ENCODE measurements at regions not wholly inside any gene's neighbourhood (a gene's known extent, or its start where the extent isn't known, plus 50 kb on each side); places are given as distances from the start of the nearest gene placed in this dataset.

DNA sequence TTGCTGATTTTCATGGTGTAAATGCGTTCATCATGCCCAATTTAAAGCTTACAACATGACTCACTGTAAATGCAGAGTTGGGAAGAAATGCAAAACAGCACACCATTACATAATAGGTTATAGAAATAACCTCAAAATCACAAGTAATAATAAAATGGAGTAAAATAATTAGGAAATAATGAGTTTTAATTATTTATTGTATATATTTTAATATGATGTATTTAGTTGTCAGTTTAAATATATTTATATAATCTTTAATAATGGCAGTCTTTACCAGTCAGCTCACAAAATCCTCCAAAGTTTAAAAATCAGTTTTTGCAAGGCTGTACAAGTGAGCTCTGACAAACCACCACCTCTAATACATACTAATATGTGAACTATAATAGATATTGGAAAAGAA lies 180.2 kb downstream of the RND3 start:
- no peak for DNase-seq

- no peak for DNase-seq
These were observed 184.2 kb downstream of the RND3 start for GRCh38 chr2:150303281-150303680.

GRCh38 chr2:150298571-150299305 lies 188.7 kb downstream of the RND3 start:
- no peak for DNase-seq

- DNase-seq = no peak
These were observed 190.5 kb downstream of the RND3 start for GRCh38 chr2:150296770-150297546.

- no peak for DNase-seq
These were observed 191.9 kb downstream of the RND3 start for GRCh38 chr2:150295544-150295943.

- DNase-seq = no peak
These were observed 193.7 kb downstream of the RND3 start for GRCh38 chr2:150293771-150294170.

- DNase-seq = no peak
These were observed 194.7 kb downstream of the RND3 start for GRCh38 chr2:150292807-150293206.

DNA sequence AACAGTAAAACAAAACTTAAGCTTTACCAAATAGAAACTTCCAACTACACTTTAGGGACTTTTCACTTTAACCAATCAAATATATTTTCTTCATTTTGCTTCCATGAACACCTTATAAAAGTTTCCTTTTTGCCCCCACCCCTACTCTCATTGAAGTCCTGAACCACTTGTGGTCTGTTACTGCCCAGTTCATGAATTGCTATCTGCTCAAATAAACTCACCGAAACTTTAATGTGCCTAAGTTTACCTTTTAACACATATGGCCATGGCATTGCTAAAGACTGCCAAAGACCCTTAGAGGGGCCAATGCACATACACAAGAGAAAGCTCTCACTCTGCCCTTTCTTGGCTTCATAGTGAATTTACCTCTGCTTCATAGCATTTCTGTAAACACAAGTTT lies 195.3 kb downstream of the RND3 start:
- DNase-seq = no peak

GRCh38 chr2:150286730-150287362 lies 200.6 kb downstream of the RND3 start:
- DNase-seq = no peak

DNA sequence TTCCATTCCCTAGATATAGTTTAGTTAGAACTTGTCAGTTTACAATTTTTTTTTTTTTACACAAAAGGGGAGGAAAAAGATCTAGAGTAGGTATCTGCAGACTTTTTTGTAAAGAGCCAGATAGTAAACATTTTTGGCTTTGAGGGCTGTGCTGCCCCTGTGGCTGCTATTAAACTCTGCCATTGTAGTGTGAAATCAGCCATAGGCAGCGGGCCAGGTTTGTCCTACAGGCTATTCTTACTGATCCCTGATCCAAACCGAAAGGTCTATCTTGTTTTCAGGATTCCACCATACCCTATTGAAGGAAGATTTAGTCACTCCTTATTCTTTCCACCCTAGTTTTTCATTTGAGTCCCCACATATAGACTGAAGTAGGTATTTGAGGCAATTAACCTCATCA lies 203.4 kb downstream of the RND3 start:
- DNase-seq = no peak

- DNase-seq = no peak
These were observed 204.6 kb downstream of the RND3 start for GRCh38 chr2:150282771-150283371.

GRCh38 chr2:150282357-150282756 lies 205.1 kb downstream of the RND3 start:
- no peak for DNase-seq

DNA sequence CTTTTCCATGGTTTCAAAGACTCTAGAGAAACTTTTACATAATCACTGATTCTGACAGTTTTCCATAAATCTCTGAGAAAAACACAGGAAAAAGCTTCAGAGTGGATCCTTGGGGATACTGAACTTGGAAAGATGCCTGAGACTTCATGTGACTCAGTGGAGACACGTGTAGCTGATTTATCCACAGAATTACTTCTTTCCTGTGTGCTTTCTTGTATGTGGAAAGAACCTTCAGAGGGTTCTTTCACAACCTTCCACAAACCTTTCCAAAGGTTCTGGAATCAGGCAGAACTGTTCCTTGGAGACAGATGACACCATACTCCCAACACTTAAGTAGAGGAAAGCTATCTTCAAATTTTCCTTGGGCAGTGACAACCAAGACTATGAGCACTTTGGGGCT lies 207.2 kb downstream of the RND3 start:
- DNase-seq = no peak

- no peak for DNase-seq
These were observed 207.8 kb downstream of the RND3 start for GRCh38 chr2:150279686-150280085.

- no peak for DNase-seq
These were observed 210.7 kb downstream of the RND3 start for GRCh38 chr2:150276737-150277136.

GRCh38 chr2:150274108-150274507 lies 213.4 kb downstream of the RND3 start:
- DNase-seq = no peak

- DNase-seq = no peak
These were observed 215.3 kb downstream of the RND3 start for GRCh38 chr2:150271952-150272802.

DNA sequence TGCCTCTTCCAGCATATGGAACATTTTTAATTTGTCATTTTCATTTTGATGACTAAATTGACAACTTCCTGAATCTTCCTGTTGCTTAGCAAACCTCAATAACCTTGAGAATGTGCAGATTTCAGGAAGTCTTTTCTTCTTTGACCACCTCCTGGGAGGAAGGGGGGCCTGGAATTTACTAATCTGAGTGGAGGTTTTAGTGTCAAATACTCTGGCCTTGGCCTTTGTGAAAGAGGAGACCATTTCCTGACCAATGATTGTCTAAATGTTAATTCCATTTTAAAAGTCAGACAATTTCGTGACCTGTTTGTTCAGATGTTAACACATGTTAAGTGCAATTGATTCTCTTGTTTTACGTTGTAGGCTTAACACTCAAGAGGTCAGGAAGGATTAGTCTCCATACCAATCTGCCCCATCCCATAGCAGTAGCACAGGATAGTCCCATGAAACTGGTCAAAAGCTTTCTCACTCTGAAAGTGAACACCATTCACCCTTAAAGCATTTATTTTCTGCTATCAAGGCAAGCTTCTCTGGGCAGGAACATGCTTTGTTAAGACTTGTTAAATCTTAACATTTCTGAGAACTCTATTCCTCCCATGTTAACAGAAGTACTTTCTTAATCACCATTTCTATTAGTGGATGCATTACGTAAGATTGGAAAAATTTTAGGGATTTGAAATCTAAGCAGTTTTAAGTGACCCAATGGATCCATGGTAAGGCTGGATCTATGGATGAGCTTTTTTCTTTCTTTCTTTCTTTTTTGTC lies 219.6 kb downstream of the RND3 start:
- DNase-seq = no peak

- no peak for DNase-seq
These were observed 220.5 kb downstream of the RND3 start for GRCh38 chr2:150266931-150267330.

DNA sequence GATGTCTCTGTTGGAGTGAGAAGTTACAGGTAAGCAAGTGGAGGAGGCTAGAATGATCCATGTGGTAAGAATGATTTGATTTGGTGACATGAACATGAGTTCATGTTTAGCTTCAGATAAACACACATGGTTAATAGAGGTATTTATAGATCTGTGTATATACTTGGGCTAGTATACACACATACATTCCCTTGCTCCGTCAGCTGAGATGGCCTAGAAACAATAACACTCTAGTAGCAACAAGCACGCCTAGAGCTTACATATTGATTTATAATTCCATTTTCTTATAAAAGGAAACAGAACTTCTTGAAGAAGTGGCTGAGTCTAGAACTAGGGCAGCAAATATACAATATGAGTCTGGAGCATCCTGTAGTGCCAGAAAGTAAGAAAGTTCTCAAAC lies 223.0 kb downstream of the RND3 start:
- no peak for DNase-seq

GRCh38 chr2:150261691-150262090 lies 225.8 kb downstream of the RND3 start:
- DNase-seq = no peak

DNA sequence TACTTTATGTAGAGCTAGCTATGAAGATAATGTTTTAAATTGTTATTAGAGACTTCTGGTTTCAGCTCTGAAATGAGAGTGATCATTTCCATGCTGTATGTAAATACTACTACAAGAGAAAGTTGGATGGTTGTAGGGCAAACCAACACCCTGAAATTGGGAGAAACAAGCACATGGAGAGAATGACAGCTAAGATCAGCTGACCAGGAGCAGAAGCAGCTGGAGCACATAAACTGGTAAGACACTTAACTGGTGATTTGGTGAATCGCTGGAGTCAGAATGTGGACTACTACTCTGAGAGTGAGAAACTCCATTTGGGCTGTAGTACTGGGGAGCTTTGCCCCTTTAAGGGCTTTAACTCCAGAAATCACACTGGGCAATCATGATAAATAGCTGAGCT lies 226.8 kb downstream of the RND3 start:
- no peak for DNase-seq
